T-helper 2 cell treated with Interferon-gamma antibody and Interleukin-4, amounts not matched to agents 5 μg/mL and 100 μg/mL, for 36 hours (primary cell): ENCODE measurements at regions not wholly inside any gene's neighbourhood (a gene's known extent, or its start where the extent isn't known, plus 50 kb on each side); places are given as distances from the start of the nearest gene placed in this dataset.

ENCODE experiments used
- DNase-seq: peaks from one replicate; pipeline ENCODE4 v3.0.0; 2021; ENCODE audit warnings: low spot score
- H3K27ac Mint-ChIP-seq: one replicate; pipeline ENCODE4 v1.8.0; 2021; ENCODE audit warnings: mild to moderate bottlenecking, mixed read lengths
- H3K27me3 Mint-ChIP-seq: one replicate; pipeline ENCODE4 v1.8.0; 2021; ENCODE audit warnings: low read depth, mixed read lengths
- H3K36me3 Mint-ChIP-seq: one replicate; pipeline ENCODE4 v1.8.0; 2021; ENCODE audit warnings: low read depth, mixed read lengths
- H3K4me1 Mint-ChIP-seq: one replicate; pipeline ENCODE4 v1.8.0; 2021; ENCODE audit warnings: low read depth, mixed read lengths
- H3K4me3 Mint-ChIP-seq: one replicate; pipeline ENCODE4 v1.8.0; 2022; ENCODE audit warnings: mild to moderate bottlenecking, moderate library complexity, mixed read lengths
- H3K9me3 Mint-ChIP-seq: one replicate; pipeline ENCODE4 v1.8.0; 2021; ENCODE audit warnings: mixed read lengths

DNA sequence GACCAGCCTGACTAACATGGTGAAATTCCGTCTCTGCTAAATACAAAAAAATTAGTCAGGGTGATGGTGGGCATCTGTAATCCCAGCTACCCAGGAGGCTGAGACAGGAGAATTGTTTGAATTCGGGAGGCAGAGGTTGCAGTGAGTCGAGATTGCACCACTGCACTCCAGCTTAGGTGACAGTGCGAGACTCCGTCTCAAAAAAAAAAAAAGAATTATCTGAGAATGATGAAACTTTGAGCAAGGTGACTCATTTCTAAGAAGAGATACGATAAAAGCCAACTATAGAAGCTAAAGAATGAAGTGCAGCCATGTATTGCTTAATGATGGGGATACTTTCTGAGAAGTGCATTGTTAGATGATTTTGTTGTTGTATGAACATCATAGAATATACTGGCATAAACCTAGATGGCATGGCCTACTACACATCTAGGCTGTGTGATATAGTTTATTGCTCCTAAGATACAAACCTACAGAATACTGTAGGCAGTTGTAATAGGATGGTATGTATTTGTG lies 64.7 kb downstream of the SNRPE start:
- H3K9me3 Mint-ChIP-seq: no peaks in the 10 kb centered on the region
- peaks cover 6% of the 10 kb centered on the region for H3K27me3 Mint-ChIP-seq
- peaks cover 12% of the 10 kb centered on the region for H3K4me1 Mint-ChIP-seq
- DNase-seq: no peak
- no peak overlapping the region for H3K27ac Mint-ChIP-seq
- no peak overlapping the region for H3K4me3 Mint-ChIP-seq
- H3K36me3 Mint-ChIP-seq: no peaks in the 10 kb centered on the region

DNA sequence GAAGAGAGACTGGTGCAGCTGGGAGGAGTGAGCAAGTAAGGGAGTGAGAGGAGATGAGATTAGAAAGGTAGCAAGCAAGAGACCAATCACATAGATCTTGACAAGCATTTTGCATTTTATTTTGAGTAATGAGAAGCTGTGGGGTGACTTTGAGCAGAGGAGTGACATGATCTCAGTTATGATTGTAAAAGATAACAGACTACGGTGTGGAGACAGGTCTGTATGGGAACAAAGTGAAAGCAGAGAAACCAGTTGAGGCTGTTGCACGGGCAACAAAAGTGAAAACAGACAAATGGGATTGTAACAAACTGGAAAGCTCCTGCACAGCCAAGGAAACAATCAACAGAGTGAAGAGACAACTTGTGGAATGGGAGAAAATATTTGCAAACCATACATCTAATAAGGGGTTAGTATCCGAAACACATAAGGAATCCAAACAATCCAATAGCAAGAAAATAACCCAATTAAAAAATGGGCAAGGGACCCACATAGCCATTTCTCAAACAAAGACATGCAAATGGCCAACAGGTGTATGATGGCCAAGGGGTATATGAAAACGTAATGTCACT lies 68.4 kb downstream of the SNRPE start:
- peak overlapping the region; percentile 27 for H3K27ac Mint-ChIP-seq
- H3K27me3 Mint-ChIP-seq: peaks cover 3% of the 10 kb centered on the region
- peaks cover 23% of the 10 kb centered on the region for H3K4me1 Mint-ChIP-seq
- no peak for DNase-seq
- H3K4me3 Mint-ChIP-seq: peak overlapping the region; percentile 54
- H3K36me3 Mint-ChIP-seq: no peaks in the 10 kb centered on the region
- H3K9me3 Mint-ChIP-seq: no peaks in the 10 kb centered on the region

GRCh38 chr1:203930342-203930741 lies 68.9 kb downstream of the SNRPE start:
- H3K27ac Mint-ChIP-seq: no peak overlapping the region
- H3K9me3 Mint-ChIP-seq: no peaks in the 10 kb centered on the region
- no peak overlapping the region for H3K4me3 Mint-ChIP-seq
- DNase-seq: no peak
- H3K4me1 Mint-ChIP-seq: peaks cover 23% of the 10 kb centered on the region
- no peaks in the 10 kb centered on the region for H3K36me3 Mint-ChIP-seq
- peaks cover 3% of the 10 kb centered on the region for H3K27me3 Mint-ChIP-seq

GRCh38 chr1:203931953-203932352 lies 70.6 kb downstream of the SNRPE start:
- Mint-ChIP-seq H3K4me3 (peak overlapping the region; percentile 2), H3K27me3 (peaks cover 3% of the 10 kb centered on the region), H3K9me3 (no peaks in the 10 kb centered on the region), H3K4me1 (peaks cover 23% of the 10 kb centered on the region), H3K36me3 (no peaks in the 10 kb centered on the region), H3K27ac (no peak overlapping the region)
- DNase-seq: no peak

DNA sequence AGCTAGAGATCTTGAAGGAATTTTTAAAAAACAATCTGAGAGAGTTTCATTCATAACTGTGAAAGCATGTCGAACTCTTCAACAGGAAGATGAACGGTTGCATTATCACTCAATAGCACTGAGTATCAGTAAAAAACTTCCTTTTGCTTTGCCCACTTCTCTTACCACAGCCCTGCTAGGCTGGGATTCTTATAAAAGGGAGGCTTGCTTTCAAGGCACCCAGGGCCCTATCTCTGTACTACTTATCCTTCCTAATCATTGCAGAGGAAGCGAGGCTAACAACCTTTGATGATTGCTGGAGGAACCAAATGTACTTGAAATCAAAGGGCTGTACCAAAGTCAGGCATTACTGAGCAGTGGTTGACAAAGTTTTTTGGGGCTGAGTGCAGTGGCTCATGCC lies 71.2 kb downstream of the SNRPE start:
- peaks cover 3% of the 10 kb centered on the region for H3K27me3 Mint-ChIP-seq
- H3K4me3 Mint-ChIP-seq: no peak overlapping the region
- H3K9me3 Mint-ChIP-seq: no peaks in the 10 kb centered on the region
- peak overlapping the region; percentile 9 for H3K27ac Mint-ChIP-seq
- peak; percentile 11 for DNase-seq
- H3K4me1 Mint-ChIP-seq: peaks cover 23% of the 10 kb centered on the region
- no peaks in the 10 kb centered on the region for H3K36me3 Mint-ChIP-seq

DNA sequence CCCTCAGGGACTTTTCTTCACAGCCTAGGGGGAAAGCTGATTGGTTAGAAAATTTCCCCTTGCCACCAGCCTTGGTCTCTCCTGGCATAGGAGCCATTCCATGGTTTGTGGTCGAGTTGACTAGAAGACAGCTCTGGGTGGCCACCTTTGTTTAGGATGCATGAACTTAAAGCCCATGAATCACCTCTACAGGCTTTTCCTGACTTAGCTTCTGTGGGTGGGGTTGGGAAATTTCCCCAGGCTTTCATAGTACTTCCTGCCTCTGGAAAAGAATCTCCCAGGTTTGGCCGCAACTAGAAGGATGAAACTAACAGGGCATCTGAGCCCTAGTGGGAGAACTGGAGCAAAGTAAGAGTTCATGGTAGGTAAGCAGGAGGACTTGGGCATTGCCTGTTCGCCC lies 72.6 kb downstream of the SNRPE start:
- Mint-ChIP-seq H3K27ac (no peak overlapping the region), H3K36me3 (no peaks in the 10 kb centered on the region), H3K4me1 (peaks cover 22% of the 10 kb centered on the region), H3K27me3 (peaks cover 13% of the 10 kb centered on the region), H3K4me3 (no peak overlapping the region), H3K9me3 (no peaks in the 10 kb centered on the region)
- no peak for DNase-seq

DNA sequence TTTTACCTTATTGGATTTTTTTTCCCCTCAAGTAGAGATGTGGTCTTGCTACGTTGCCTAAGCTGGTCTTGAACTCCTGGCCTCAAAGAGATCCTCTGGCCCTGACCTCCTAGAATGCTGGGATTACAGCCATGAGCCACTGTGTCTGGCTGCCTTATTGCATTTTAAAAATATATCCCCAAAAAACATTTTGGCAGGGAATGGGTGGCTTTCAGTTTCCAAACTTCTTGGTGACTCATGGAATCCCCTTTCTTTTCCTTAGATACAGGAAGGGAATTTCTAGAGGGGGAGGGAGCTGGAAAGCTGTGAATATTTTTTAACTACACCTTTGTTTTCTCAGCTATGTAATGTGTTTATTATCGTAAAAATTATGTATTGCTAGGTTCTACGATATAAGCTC lies 73.3 kb downstream of the SNRPE start:
- Mint-ChIP-seq H3K27me3 (peaks cover 17% of the 10 kb centered on the region), H3K27ac (no peak overlapping the region), H3K9me3 (no peaks in the 10 kb centered on the region), H3K36me3 (no peaks in the 10 kb centered on the region), H3K4me1 (peaks cover 19% of the 10 kb centered on the region), H3K4me3 (no peak overlapping the region)
- DNase-seq: no peak

- H3K27me3 Mint-ChIP-seq: peaks cover 17% of the 10 kb centered on the region
- no peaks in the 10 kb centered on the region for H3K36me3 Mint-ChIP-seq
- no peak for DNase-seq
- no peaks in the 10 kb centered on the region for H3K9me3 Mint-ChIP-seq
- H3K4me3 Mint-ChIP-seq: no peak overlapping the region
- peaks cover 13% of the 10 kb centered on the region for H3K4me1 Mint-ChIP-seq
- H3K27ac Mint-ChIP-seq: no peak overlapping the region
Measured at GRCh38 chr1:203935321-203935720, 73.9 kb downstream of the SNRPE start.

- H3K27ac Mint-ChIP-seq: no peak overlapping the region
- H3K4me1 Mint-ChIP-seq: peaks cover 4% of the 10 kb centered on the region
- no peaks in the 10 kb centered on the region for H3K36me3 Mint-ChIP-seq
- peaks cover 26% of the 10 kb centered on the region for H3K27me3 Mint-ChIP-seq
- no peak for DNase-seq
- no peaks in the 10 kb centered on the region for H3K9me3 Mint-ChIP-seq
- no peak overlapping the region for H3K4me3 Mint-ChIP-seq
Measured at GRCh38 chr1:203937678-203938330, 76.4 kb downstream of the SNRPE start.

DNA sequence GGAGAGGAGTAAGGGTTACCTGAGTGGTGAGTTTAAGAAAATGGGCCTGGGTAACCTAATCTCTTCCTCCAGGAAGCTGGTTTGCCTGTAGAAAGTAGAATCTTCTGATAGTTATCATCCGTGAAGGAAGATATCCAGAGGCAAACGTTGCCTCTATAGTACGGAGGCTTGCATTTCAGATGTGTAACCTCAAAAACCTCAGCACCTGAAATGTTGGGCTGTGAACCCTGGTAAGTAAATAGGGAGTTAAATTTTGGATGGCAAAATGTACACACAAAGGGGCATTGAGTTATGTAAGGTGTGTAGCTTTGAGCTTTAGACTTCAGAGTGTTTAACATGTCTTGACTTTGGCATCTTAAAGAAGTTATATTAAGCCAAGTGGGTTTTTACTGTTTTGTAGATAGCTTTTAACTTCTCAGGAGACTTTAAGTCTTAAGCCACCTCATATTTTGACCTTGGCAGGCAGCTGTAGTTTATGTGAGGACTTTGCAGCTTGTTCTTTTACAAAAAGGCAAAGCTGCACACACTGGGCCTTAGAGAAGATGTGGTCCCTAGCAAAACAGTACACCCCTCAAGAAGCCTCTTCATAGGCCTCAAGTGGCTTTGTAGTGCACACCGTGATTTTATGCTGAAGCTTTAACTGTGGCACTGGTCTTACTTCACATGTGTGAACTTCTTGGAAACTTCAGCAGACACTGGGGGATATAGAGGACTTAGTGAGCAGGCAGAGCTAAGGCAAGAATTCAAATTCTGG lies 83.4 kb downstream of the SNRPE start:
- Mint-ChIP-seq H3K27ac (no peak overlapping the region), H3K4me1 (no peaks in the 10 kb centered on the region), H3K36me3 (no peaks in the 10 kb centered on the region), H3K9me3 (no peaks in the 10 kb centered on the region), H3K4me3 (no peak overlapping the region), H3K27me3 (peaks cover 16% of the 10 kb centered on the region)
- no peak for DNase-seq

GRCh38 chr1:203954293-203954692 lies 92.9 kb downstream of the SNRPE start:
- peaks cover 19% of the 10 kb centered on the region for H3K9me3 Mint-ChIP-seq
- no peak overlapping the region for H3K4me3 Mint-ChIP-seq
- DNase-seq: no peak
- no peaks in the 10 kb centered on the region for H3K4me1 Mint-ChIP-seq
- no peak overlapping the region for H3K27ac Mint-ChIP-seq
- H3K27me3 Mint-ChIP-seq: peaks cover 9% of the 10 kb centered on the region
- no peaks in the 10 kb centered on the region for H3K36me3 Mint-ChIP-seq

GRCh38 chr1:203954788-203955552 lies 93.6 kb downstream of the SNRPE start:
- peaks cover 19% of the 10 kb centered on the region for H3K9me3 Mint-ChIP-seq
- H3K27ac Mint-ChIP-seq: no peak overlapping the region
- no peaks in the 10 kb centered on the region for H3K36me3 Mint-ChIP-seq
- H3K27me3 Mint-ChIP-seq: peaks cover 9% of the 10 kb centered on the region
- no peak for DNase-seq
- no peaks in the 10 kb centered on the region for H3K4me1 Mint-ChIP-seq
- no peak overlapping the region for H3K4me3 Mint-ChIP-seq

DNA sequence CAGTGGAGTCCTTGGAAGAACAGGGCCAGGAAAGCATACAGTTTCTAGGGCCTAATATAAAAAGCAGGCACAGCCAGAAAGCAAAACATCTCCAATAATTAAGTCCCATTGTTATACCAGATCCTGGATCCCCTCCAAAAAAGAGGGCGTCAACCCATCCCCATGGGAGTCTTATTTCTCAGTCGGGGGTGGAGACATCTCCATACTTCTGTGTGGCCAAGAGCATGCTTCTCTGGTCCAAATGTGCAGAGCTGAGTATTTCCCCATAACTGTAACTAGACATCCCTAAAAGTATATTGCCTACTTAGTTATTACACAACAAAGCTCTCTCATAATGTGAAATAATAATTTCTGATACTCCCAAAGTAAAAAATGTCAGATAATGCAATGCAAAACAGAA lies 104.2 kb upstream of the SOX13 start:
- no peaks in the 10 kb centered on the region for H3K4me1 Mint-ChIP-seq
- no peaks in the 10 kb centered on the region for H3K27me3 Mint-ChIP-seq
- DNase-seq: no peak
- H3K36me3 Mint-ChIP-seq: peaks cover 2% of the 10 kb centered on the region
- H3K27ac Mint-ChIP-seq: no peak overlapping the region
- H3K9me3 Mint-ChIP-seq: peaks cover 19% of the 10 kb centered on the region
- no peak overlapping the region for H3K4me3 Mint-ChIP-seq

GRCh38 chr1:203969846-203970245 lies 103.1 kb upstream of the SOX13 start:
- no peaks in the 10 kb centered on the region for H3K4me1 Mint-ChIP-seq
- no peak overlapping the region for H3K27ac Mint-ChIP-seq
- no peaks in the 10 kb centered on the region for H3K27me3 Mint-ChIP-seq
- DNase-seq: no peak
- no peak overlapping the region for H3K4me3 Mint-ChIP-seq
- H3K9me3 Mint-ChIP-seq: peaks cover 22% of the 10 kb centered on the region
- peaks cover 2% of the 10 kb centered on the region for H3K36me3 Mint-ChIP-seq
